Skeletal muscle cell (primary cell): ENCODE measurements at regions not wholly inside any gene's neighbourhood (a gene's known extent, or its start where the extent isn't known, plus 50 kb on each side); places are given as distances from the start of the nearest gene placed in this dataset.
"Not testable (repeated sequence)": the region's sequence is repeated elsewhere in the genome, so short reads cannot be mapped to it uniquely, and the experiment has no call there.

Experiments used
- DNase-seq: peaks from one replicate; pipeline ENCODE4 v3.0.0-alpha.2; 2010; ENCODE audit warnings: low read depth
- H3K4me3 ChIP-seq: 2 replicates; pipeline ENCODE4 v1.5.1; 2011; ENCODE audit warnings: low read depth, mild to moderate bottlenecking, control low read depth, low read length, moderate library complexity

DNA sequence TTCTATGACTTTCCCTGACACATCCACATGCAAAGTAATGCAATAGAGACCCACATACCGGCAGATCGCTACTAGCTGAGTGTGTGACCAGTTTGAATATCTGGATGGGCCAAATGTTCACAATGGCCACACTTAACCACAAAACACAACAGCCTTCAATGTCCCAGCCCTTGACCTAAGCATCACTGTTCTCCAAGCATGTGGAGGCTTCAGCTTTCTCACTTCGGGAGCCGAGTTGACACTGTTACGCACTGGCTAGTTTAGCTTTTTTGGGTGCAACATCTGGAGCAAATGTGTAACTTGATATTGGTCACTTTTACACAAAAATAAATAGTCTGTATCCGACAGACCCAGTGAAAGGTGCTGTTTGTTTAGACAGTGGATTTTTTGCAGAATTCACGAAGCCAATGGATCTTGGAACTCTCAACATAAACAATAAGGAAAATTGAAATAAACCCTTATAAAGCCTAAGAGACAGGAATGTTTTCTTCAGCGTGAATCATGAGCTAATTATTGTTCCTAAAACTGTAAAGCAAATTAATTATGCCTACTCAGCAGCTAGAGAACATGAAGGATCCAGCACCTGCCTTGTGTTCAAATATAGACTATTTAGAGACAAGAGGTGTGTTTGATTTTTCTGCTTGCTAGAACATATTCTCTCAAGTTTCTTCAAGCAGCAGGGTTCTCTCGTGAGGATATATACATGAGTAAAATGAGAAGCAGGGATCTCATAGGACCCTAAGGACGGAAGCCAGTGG, 117.6 kb upstream of the JCAD start:
- no peak overlapping the region for H3K4me3 ChIP-seq
- DNase-seq = no peak

DNA sequence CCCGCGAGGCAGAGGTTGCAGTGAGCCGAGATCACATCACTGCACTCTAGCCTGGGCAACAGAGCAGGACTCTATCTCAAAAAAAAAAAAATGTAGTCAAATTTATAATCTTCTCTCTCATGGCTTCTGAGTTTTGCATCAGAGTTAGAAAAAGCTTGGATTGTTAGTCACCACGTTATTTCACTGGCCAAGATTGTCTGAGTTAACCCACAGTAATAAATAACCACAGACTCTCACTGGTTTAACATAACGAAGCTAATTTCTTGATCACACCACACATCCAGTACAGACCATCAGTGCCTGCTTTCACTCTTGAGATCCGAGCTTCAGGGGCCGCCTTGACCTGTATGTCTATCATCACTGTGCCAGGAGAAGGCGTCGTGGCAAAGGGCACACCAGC, 116.8 kb upstream of the JCAD start:
- no peak for DNase-seq
- no peak overlapping the region for H3K4me3 ChIP-seq

DNA sequence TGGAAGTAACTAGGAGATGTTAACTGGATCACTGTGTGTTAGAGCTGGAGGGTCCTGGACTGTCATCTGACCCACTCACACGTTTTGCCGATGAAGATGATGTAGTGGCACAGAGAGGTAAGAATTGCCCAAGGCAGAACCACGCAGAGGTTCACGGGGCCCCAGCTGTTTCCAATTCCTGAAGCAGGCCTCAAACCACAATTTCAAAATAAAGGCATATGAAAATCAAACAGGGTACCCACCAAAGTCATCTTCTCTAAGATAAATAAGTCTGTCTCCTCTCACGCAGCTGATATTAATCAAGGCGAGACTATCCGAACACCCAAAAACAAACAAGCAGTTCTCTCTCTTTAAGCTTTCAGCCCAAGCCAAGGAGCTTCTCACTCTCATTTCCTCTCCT, 113.3 kb upstream of the JCAD start:
- DNase-seq = no peak
- H3K4me3 ChIP-seq = no peak overlapping the region

DNA sequence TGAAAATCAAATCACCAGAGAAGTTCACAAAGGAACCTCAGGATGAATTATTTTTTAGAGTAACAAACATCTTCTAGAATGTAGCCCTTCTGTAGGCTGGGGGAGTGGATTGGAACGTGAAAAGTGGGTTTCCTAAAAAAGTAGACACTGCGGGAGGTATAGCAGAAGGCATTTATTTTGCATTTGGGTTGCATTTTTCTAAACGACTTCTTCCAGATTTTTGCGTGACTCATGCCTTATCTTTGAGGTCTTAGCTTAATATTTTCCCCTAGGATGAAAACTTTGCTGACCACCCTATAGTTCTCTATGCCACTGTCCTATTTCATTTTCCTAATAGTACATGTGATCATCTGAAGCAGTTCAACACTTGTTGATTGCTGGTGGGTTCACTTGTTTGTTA, 112.7 kb upstream of the JCAD start:
- DNase-seq = no peak
- no peak overlapping the region for H3K4me3 ChIP-seq

DNA sequence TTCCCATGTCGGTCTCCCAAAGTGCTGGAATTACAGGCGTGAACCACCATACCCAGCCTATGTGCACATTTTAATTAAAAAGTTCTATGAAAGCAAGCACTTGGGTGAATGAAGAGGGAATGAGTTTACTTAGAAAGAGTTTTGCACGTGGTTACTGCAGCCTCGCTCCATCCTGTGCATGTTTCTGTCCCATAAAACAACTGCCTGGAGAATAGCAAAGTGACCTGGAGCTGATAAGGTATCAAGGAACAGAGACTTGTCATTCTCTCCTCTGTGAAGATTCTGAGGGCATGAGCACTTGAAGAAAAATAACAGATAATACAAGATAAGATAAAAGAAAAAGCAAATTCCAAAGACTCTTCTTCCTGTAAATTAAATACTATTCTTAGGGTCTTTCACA, 112.2 kb upstream of the JCAD start:
- DNase-seq = no peak
- no peak overlapping the region for H3K4me3 ChIP-seq

DNA sequence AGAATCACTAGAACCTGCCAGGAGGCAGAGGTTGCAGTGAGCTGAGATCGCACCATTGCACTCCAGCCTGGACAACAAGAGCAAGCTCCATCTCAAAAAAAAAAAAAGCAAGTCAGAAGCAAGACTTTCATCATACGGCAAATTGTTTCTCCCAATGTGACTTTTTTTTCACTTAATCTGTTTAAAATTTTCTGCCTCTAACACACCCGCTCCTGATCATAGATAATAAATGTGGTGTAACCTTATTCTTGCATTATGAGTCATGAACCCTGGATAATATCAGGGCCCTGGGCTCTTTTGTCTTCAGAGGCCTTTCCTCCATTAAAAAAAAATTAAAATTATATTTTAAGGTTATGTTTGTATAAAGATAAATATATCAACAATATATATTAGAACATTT, 111.4 kb upstream of the JCAD start:
- no peak overlapping the region for H3K4me3 ChIP-seq
- DNase-seq = no peak

DNA sequence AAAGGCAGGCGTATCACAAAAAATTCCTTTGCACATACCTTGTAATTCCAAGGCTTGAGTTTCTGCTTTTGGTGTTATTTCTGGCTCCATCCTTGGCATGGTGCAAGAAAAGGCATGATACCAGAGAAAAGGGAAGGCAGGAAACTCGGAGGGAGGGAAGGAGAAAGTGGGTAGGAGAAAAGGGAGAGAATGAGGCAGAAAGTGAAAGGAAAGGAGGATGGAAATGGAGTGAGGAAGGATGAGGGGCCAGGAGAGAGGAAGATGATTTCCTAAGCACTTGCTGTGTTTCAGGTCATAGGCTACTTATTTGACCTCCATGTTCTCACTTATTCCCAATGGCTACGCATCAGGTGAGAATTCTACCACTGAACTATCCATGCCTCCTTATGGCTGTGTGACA, 110.8 kb upstream of the JCAD start:
- DNase-seq = no peak
- no peak overlapping the region for H3K4me3 ChIP-seq

DNA sequence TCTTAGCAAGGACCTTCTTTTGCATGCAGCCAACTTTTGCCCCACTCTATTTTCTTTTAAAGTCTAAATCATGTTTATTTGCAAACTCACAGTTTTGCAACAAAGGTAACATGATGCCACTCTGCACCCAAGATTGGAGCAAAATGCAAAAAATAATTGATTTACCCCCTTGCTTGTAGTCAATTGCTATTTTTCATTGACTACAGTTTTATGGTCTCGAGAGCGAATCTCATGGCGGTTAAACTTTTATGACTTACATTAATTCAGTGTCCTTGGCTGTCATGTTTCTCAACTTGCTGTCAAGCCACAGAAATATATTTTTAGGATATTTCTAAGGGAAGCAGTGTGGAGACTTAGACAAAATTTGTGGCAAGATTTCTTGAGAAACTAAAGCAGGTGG, 110.0 kb upstream of the JCAD start:
- H3K4me3 ChIP-seq = no peak overlapping the region
- DNase-seq = no peak

DNA sequence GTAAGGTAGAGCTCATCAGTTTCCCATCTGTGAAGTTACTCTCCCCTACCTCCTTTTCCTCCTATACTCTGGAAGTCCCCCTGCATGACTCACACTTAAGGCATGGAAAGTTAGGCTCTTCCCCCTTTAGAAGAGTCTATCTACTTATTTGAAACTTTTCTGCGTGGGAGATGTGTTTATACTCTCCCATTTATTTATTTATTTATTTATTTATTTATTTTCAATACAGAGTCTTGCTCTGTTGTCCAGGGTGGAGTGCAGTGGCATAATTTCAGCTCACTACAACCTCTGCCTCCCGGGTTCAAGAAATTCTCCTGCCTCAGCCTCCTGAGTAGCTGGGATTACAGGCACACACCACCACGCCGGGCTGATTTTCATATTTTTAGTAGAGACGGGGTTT, 107.5 kb upstream of the JCAD start:
- no peak for DNase-seq

DNA sequence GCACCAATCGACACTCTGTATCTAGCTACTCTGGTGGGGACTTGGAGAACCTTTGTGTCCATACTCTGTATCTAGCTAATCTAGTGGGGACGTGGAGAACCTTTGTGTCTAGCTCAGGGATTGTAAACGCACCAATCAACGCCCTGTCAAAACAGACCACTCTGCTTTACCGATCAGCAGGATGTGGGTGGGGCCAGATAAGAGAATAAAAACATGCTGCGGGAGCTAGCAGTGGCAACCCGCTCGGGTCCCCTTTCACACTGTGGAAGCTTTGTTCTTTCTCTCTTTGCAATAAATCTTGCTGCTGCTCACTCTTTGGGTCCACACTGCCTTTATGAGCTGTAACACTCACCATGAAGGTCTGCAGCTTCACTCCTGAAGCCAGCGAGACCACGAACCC, 104.0 kb upstream of the JCAD start:
- DNase-seq, H3K4me3 ChIP-seq: not testable (repeated sequence)

More for the DNA sequence above, 107.5 kb upstream of the JCAD start:
- H3K4me3 ChIP-seq = no peak overlapping the region

DNA sequence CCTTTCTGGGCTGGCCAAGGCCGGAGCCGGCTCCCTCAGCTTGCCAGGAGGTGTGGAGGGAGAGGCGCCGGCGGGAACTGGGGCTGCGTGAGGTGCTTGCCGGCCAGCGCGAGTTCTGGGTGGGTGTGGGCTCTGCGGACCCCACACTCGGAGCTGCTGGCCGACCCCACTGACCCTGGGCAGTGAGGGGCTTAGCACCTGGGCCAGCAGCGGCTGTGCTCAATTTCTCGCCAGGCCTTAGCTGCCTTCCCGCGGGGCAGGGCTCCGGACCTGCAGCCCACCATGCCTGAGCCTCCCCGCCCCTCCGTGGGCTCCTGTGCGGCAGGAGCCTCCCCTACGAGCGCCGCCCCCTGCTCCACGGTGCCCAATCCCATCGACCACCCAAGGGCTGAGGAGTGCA, 103.4 kb upstream of the JCAD start:
- not testable (repeated sequence) for H3K4me3 ChIP-seq, DNase-seq

DNA sequence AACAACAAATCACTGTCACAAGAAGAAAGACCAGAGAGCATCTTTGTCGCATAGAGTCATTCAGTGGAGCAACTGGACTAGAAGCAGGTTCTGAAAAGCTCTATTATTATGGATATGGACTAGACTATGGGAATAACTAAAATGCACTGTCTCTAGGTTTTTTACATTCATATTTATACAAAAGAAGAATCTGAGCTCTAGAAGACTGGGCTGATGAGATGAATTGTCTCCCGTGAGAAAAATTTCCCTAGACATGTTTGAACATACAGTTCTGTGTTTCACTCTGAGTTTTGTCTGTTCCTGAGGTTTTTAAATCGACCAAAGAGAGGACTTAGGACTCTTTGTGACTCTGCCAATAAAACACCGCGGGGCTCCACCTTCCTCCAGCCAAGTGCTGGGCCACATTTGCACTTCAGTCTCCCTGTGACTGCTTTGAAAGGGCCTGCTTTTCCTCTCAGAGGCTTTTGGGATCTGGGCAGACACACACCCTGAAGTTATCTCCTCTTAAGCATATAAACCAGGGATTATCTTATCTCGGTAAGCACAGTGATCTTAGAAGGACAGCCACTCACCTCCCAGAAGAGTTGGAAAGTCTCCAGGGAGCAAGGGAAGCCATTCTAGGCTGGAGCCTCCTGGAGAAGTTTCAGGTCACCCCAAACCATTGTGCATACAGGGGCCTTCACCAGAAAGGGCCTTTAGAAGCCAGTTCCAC, 101.0 kb upstream of the JCAD start:
- DNase-seq = no peak
- H3K4me3 ChIP-seq = no peak overlapping the region

DNA sequence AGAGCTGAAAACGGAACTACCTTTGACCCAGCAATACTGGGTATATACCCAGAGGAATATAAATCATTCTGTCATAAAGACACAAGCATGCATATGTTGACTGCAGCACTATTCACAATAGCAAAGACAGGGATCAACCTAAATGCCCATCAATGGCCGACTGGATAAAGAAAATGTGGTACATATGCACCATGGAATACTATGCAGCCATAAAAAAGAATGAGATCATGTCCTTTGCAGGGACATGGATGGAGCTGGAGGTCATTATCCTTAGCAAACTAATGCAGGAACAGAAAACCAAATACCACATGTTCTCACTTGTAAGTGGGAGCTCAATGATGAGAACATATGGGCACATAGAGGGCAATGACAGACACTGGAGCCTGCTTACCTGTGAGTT, 100.2 kb upstream of the JCAD start:
- DNase-seq, H3K4me3 ChIP-seq: not testable (repeated sequence)

DNA sequence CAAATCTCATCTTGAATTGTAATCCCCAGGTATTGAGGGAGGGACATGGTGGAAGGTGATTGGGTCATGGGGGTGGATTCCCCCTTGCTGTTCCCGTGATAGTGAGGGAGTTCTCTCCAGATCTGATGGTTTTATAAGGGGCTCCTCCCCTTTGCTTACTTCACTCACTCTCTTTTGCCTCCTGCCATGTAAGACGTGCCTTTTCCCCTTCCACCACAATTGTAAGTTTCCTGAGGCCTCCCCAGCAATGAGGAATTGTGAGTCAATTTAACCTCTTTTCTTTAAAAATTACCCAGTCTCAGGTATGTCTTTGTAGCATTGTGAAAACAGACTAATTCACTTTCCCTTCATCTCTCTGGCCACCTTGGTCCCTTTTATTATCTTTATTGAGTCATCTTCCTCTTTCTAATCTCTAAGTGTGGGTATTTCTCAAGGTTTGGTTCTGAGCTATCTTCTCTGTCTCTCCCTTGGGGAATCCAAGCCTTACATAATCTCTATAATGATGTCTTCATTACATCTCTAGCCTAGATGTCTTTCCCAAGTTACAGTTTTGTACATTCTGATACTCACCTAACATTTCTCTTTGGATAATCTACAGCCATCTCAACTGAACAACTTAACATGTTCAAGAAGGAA, 99.1 kb upstream of the JCAD start:
- no peak for DNase-seq
- H3K4me3 ChIP-seq = no peak overlapping the region

DNA sequence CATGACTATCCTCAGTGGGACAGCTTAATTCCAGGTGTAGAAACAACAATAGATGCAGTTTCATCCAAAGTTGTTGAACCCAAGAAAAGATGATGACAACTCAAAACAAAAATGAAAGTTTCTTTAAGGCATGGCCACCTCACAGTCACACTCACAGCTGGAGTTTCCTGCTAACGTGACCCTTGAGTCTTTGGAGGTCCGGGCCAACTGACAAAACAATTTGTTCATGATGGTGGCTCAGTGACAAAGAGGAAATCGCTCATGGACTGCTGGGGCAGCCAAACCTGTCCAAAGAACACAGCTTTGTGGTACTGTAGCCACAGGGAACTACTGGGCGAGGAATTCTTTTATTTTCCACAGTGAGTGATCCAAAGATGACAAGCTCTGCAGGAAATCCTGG, 96.0 kb upstream of the JCAD start:
- H3K4me3 ChIP-seq = no peak overlapping the region
- DNase-seq = no peak

DNA sequence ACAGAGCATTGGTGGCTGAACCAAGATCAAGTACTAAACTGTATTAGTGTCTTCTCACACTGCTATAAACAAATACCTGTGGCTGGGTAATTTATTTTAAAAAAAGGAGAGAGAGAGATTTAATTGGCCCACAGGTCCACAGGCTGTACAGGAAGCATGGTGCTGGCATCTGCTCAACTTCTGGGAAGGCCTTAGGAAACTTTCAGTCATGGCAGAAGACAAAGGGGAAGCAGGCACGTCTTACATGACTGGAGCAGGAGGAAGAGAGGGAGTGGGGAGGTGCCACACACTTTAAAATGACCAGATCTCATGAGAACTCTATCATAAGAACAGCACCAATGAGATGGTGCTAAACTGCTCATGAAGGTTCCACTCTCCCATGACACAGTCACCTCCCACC, 95.2 kb upstream of the JCAD start:
- DNase-seq = no peak
- no peak overlapping the region for H3K4me3 ChIP-seq

DNA sequence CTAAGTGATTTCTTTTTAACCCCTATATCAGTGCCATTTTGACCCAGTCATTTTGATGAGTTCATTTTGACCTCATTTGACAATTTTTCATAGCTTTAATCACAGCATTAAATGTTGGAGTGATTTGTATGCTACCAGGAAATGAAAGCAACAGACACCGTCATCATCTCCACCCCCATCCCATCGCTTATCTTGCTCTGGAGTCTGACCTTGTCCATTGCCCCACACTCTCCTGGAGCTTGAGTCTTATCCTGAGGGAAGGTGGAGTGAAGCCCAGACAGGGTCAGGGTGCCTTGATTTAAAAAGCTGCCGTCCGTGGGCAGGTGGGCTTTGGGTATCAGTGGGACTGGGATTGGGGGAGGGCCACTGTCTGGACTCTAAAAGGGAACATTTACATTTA, 94.7 kb upstream of the JCAD start:
- no peak for DNase-seq
- no peak overlapping the region for H3K4me3 ChIP-seq

DNA sequence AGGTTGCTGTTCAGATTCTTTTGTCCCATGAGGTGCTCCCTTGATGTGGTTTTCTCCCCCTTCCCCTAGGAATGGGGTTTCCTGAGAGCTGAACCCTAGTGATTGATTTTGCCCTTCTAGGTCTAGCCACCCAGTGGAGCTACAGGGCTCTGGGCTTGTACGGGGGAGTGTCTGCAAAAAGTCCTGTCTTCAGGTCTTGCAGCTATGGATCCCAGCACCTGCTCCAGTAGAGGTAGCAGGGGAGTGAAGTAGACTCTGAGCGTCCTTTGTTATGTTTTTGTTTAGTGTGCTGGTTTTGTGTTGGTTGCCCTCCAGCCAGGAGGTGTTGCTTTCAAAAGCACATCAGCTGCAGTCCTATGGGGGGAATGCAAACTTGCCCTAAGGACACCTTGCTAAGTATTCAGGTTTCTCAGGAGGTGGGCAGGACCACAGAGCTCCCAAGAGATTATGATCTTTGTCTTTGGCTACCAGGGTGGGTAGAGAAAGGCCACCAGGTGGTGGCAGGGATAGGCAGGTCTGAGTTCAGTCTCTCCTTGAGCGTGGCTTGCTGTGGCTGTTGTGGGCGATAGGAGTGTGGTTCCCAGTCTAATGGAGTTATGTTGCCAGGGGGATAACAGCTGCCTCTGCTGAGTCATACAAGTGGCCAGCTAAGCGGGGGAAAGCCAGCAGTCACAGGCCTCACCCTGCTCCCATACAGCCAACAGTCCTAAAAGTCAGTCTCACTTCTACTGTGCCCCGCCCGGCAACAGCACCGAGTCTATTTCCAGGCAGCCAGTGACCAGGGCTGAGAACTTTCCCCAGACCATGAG, 92.4 kb upstream of the JCAD start:
- H3K4me3 ChIP-seq = no peak overlapping the region
- peak; percentile 76 for DNase-seq

DNA sequence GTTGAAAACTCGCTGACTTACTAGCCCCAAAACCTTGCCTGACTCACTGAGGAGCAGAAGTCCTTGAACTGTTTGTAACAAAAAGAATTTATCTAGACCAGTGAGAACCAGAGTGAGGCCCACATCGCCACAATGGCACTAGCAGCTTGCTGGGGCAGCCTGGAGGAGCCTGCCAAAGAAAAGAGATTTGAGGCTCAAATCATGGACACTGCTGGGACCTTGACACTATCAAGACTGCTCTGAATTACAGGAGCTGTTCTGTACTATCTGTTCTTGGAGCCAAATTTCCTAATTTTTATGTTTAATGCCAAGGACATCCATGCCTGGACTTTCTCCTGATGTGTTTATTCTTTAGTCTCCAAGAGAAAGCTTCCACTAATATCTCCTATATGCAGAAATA, 82.0 kb upstream of the JCAD start:
- H3K4me3 ChIP-seq = no peak overlapping the region
- no peak for DNase-seq
